ENCODE measurements at regions not wholly inside any gene's neighbourhood (a gene's known extent, or its start where the extent isn't known, plus 50 kb on each side); places are given as distances from the start of the nearest gene placed in this dataset.
"Not testable (repeated sequence)": the region's sequence is repeated elsewhere in the genome, so short reads cannot be mapped to it uniquely, and the experiment has no call there.

- Histone ChIP-seq H3K27me3 (ENCODE audit: insufficient read depth, low read length) (no peaks in the 10 kb centered on the region), H3K4me3 (ENCODE audit: low read length) (no peak overlapping the region), H3K36me3 (ENCODE audit: insufficient read depth, low read depth, low read length) (no peaks in the 10 kb centered on the region), H3K27ac (ENCODE audit: low read length) (no peak overlapping the region), H3K9ac (ENCODE audit: low read depth, low read length) (no peak overlapping the region), H3K9me3 (ENCODE audit: insufficient read depth, low read depth, low read length) (no peaks in the 10 kb centered on the region), H3K4me1 (ENCODE audit: insufficient read depth, low read length) (no peaks in the 10 kb centered on the region)
These were observed 149.9 kb upstream of the PRR16 start for GRCh38 chr5:120314191-120314590.

GRCh38 chr5:120320626-120321025, 143.5 kb upstream of the PRR16 start:
- H3K27ac ChIP-seq (ENCODE audit: low read length): no peak overlapping the region
- no peak overlapping the region for H3K9ac ChIP-seq (ENCODE audit: low read depth, low read length)
- H3K36me3 ChIP-seq (ENCODE audit: insufficient read depth, low read depth, low read length): no peaks in the 10 kb centered on the region
- H3K4me1 ChIP-seq (ENCODE audit: insufficient read depth, low read length): no peaks in the 10 kb centered on the region
- H3K9me3 ChIP-seq (ENCODE audit: insufficient read depth, low read depth, low read length): no peaks in the 10 kb centered on the region
- no peaks in the 10 kb centered on the region for H3K27me3 ChIP-seq (ENCODE audit: insufficient read depth, low read length)
- no peak overlapping the region for H3K4me3 ChIP-seq (ENCODE audit: low read length)

- no peak overlapping the region for H3K27ac ChIP-seq (ENCODE audit: low read length)
- no peaks in the 10 kb centered on the region for H3K4me1 ChIP-seq (ENCODE audit: insufficient read depth, low read length)
These were observed 137.4 kb upstream of the PRR16 start for GRCh38 chr5:120326651-120327050.

GRCh38 chr5:120327180-120327579, 136.9 kb upstream of the PRR16 start:
- H3K27ac ChIP-seq (ENCODE audit: low read length): no peak overlapping the region
- H3K9me3 ChIP-seq (ENCODE audit: insufficient read depth, low read depth, low read length): no peaks in the 10 kb centered on the region
- H3K27me3 ChIP-seq (ENCODE audit: insufficient read depth, low read length): no peaks in the 10 kb centered on the region
- no peaks in the 10 kb centered on the region for H3K4me1 ChIP-seq (ENCODE audit: insufficient read depth, low read length)
- no peak overlapping the region for H3K4me3 ChIP-seq (ENCODE audit: low read length)
- H3K9ac ChIP-seq (ENCODE audit: low read depth, low read length): no peak overlapping the region
- no peaks in the 10 kb centered on the region for H3K36me3 ChIP-seq (ENCODE audit: insufficient read depth, low read depth, low read length)

More at GRCh38 chr5:120326651-120327050, 137.4 kb upstream of the PRR16 start:
- H3K9me3 ChIP-seq (ENCODE audit: insufficient read depth, low read depth, low read length): no peaks in the 10 kb centered on the region
- H3K9ac ChIP-seq (ENCODE audit: low read depth, low read length): no peak overlapping the region
- H3K27me3 ChIP-seq (ENCODE audit: insufficient read depth, low read length): no peaks in the 10 kb centered on the region
- no peaks in the 10 kb centered on the region for H3K36me3 ChIP-seq (ENCODE audit: insufficient read depth, low read depth, low read length)
- no peak overlapping the region for H3K4me3 ChIP-seq (ENCODE audit: low read length)

- H3K36me3 ChIP-seq (ENCODE audit: insufficient read depth, low read depth, low read length): no peaks in the 10 kb centered on the region
- H3K4me1 ChIP-seq (ENCODE audit: insufficient read depth, low read length): no peaks in the 10 kb centered on the region
- no peak overlapping the region for H3K4me3 ChIP-seq (ENCODE audit: low read length)
- H3K9ac ChIP-seq (ENCODE audit: low read depth, low read length): no peak overlapping the region
- H3K9me3 ChIP-seq (ENCODE audit: insufficient read depth, low read depth, low read length): no peaks in the 10 kb centered on the region
- no peak overlapping the region for H3K27ac ChIP-seq (ENCODE audit: low read length)
- H3K27me3 ChIP-seq (ENCODE audit: insufficient read depth, low read length): no peaks in the 10 kb centered on the region
These were observed 135.0 kb upstream of the PRR16 start for GRCh38 chr5:120329095-120329494.

- H3K27me3 ChIP-seq (ENCODE audit: insufficient read depth, low read length): no peaks in the 10 kb centered on the region
- no peaks in the 10 kb centered on the region for H3K4me1 ChIP-seq (ENCODE audit: insufficient read depth, low read length)
- H3K36me3 ChIP-seq (ENCODE audit: insufficient read depth, low read depth, low read length): no peaks in the 10 kb centered on the region
- no peak overlapping the region for H3K4me3 ChIP-seq (ENCODE audit: low read length)
- no peak overlapping the region for H3K27ac ChIP-seq (ENCODE audit: low read length)
- H3K9me3 ChIP-seq (ENCODE audit: insufficient read depth, low read depth, low read length): no peaks in the 10 kb centered on the region
- H3K9ac ChIP-seq (ENCODE audit: low read depth, low read length): no peak overlapping the region
These were observed 133.5 kb upstream of the PRR16 start for GRCh38 chr5:120330558-120330957.

GRCh38 chr5:120344181-120344580, 119.9 kb upstream of the PRR16 start:
- Histone ChIP-seq H3K27ac (ENCODE audit: low read length) (no peak overlapping the region), H3K27me3 (ENCODE audit: insufficient read depth, low read length) (no peaks in the 10 kb centered on the region), H3K4me1 (ENCODE audit: insufficient read depth, low read length) (no peaks in the 10 kb centered on the region), H3K9ac (ENCODE audit: low read depth, low read length) (no peak overlapping the region), H3K36me3 (ENCODE audit: insufficient read depth, low read depth, low read length) (no peaks in the 10 kb centered on the region), H3K4me3 (ENCODE audit: low read length) (no peak overlapping the region), H3K9me3 (ENCODE audit: insufficient read depth, low read depth, low read length) (no peaks in the 10 kb centered on the region)

GRCh38 chr5:120345947-120346346, 118.2 kb upstream of the PRR16 start:
- Histone ChIP-seq H3K27ac (ENCODE audit: low read length) (no peak overlapping the region), H3K36me3 (ENCODE audit: insufficient read depth, low read depth, low read length) (no peaks in the 10 kb centered on the region), H3K4me3 (ENCODE audit: low read length) (no peak overlapping the region), H3K9me3 (ENCODE audit: insufficient read depth, low read depth, low read length) (peaks cover 6% of the 10 kb centered on the region; the same call in 1 of the 2 replicates), H3K4me1 (ENCODE audit: insufficient read depth, low read length) (no peaks in the 10 kb centered on the region), H3K9ac (ENCODE audit: low read depth, low read length) (no peak overlapping the region), H3K27me3 (ENCODE audit: insufficient read depth, low read length) (no peaks in the 10 kb centered on the region)

- not testable (repeated sequence) for H3K4me3 ChIP-seq (ENCODE audit: low read length); H3K4me1 ChIP-seq (ENCODE audit: insufficient read depth, low read length); H3K27ac ChIP-seq (ENCODE audit: low read length); H3K36me3 ChIP-seq (ENCODE audit: insufficient read depth, low read depth, low read length); H3K27me3 ChIP-seq (ENCODE audit: insufficient read depth, low read length); H3K9ac ChIP-seq (ENCODE audit: low read depth, low read length)
- H3K9me3 ChIP-seq (ENCODE audit: insufficient read depth, low read depth, low read length): peaks cover 15% of the 10 kb centered on the region; the same call in 1 of the 2 replicates
These were observed 113.0 kb upstream of the PRR16 start for GRCh38 chr5:120351071-120351470.

- Histone ChIP-seq H3K9me3 (ENCODE audit: insufficient read depth, low read depth, low read length) (peaks cover 15% of the 10 kb centered on the region; the same call in 1 of the 2 replicates), H3K27me3 (ENCODE audit: insufficient read depth, low read length) (no peaks in the 10 kb centered on the region), H3K4me3 (ENCODE audit: low read length) (no peak overlapping the region), H3K4me1 (ENCODE audit: insufficient read depth, low read length) (no peaks in the 10 kb centered on the region), H3K36me3 (ENCODE audit: insufficient read depth, low read depth, low read length) (no peaks in the 10 kb centered on the region), H3K9ac (ENCODE audit: low read depth, low read length) (no peak overlapping the region), H3K27ac (ENCODE audit: low read length) (no peak overlapping the region)
These were observed 110.0 kb upstream of the PRR16 start for GRCh38 chr5:120354126-120354525.

- H3K4me1 ChIP-seq (ENCODE audit: insufficient read depth, low read length): no peaks in the 10 kb centered on the region
- H3K4me3 ChIP-seq (ENCODE audit: low read length): no peak overlapping the region
- no peaks in the 10 kb centered on the region for H3K36me3 ChIP-seq (ENCODE audit: insufficient read depth, low read depth, low read length)
- no peak overlapping the region for H3K27ac ChIP-seq (ENCODE audit: low read length)
- no peaks in the 10 kb centered on the region for H3K27me3 ChIP-seq (ENCODE audit: insufficient read depth, low read length)
- no peak overlapping the region for H3K9ac ChIP-seq (ENCODE audit: low read depth, low read length)
- no peaks in the 10 kb centered on the region for H3K9me3 ChIP-seq (ENCODE audit: insufficient read depth, low read depth, low read length)
These were observed 105.2 kb upstream of the PRR16 start for GRCh38 chr5:120358949-120359348.

- H3K4me3 ChIP-seq (ENCODE audit: low read length): no peak overlapping the region
- no peaks in the 10 kb centered on the region for H3K9me3 ChIP-seq (ENCODE audit: insufficient read depth, low read depth, low read length)
- no peaks in the 10 kb centered on the region for H3K27me3 ChIP-seq (ENCODE audit: insufficient read depth, low read length)
- no peaks in the 10 kb centered on the region for H3K36me3 ChIP-seq (ENCODE audit: insufficient read depth, low read depth, low read length)
- H3K9ac ChIP-seq (ENCODE audit: low read depth, low read length): no peak overlapping the region
- H3K4me1 ChIP-seq (ENCODE audit: insufficient read depth, low read length): no peaks in the 10 kb centered on the region
- H3K27ac ChIP-seq (ENCODE audit: low read length): no peak overlapping the region
These were observed 102.2 kb upstream of the PRR16 start for GRCh38 chr5:120361941-120362340.

- no peaks in the 10 kb centered on the region for H3K9me3 ChIP-seq (ENCODE audit: insufficient read depth, low read depth, low read length)
- no peak overlapping the region for H3K9ac ChIP-seq (ENCODE audit: low read depth, low read length)
- no peaks in the 10 kb centered on the region for H3K36me3 ChIP-seq (ENCODE audit: insufficient read depth, low read depth, low read length)
- H3K27me3 ChIP-seq (ENCODE audit: insufficient read depth, low read length): no peaks in the 10 kb centered on the region
- no peak overlapping the region for H3K27ac ChIP-seq (ENCODE audit: low read length)
- no peaks in the 10 kb centered on the region for H3K4me1 ChIP-seq (ENCODE audit: insufficient read depth, low read length)
- H3K4me3 ChIP-seq (ENCODE audit: low read length): no peak overlapping the region
These were observed 101.7 kb upstream of the PRR16 start for GRCh38 chr5:120362426-120362825.
